ENCODE measurements at regions not wholly inside any gene's neighbourhood (a gene's known extent, or its start where the extent isn't known, plus 50 kb on each side); places are given as distances from the start of the nearest gene placed in this dataset.

DNA sequence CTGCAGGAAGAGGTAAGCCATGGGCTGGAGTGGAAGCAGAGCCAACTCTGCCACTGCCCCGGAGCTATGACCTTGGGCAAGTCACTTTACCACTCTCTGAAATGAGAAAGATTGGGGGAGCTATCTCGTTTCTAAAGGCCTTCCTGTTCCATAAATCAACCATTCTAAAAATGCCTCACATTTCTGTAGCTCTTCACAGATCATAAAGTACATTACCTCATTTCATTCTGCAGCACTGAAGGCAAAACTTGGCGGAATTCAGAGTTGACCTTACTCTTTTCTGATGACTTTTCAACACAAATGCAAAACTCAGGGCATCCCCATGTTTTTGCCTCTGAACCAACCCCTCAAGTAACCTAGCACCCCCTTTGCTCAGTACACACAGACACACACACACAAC lies 404.0 kb upstream of the NFIA start:
- TF ChIP-seq, protein P1, sequence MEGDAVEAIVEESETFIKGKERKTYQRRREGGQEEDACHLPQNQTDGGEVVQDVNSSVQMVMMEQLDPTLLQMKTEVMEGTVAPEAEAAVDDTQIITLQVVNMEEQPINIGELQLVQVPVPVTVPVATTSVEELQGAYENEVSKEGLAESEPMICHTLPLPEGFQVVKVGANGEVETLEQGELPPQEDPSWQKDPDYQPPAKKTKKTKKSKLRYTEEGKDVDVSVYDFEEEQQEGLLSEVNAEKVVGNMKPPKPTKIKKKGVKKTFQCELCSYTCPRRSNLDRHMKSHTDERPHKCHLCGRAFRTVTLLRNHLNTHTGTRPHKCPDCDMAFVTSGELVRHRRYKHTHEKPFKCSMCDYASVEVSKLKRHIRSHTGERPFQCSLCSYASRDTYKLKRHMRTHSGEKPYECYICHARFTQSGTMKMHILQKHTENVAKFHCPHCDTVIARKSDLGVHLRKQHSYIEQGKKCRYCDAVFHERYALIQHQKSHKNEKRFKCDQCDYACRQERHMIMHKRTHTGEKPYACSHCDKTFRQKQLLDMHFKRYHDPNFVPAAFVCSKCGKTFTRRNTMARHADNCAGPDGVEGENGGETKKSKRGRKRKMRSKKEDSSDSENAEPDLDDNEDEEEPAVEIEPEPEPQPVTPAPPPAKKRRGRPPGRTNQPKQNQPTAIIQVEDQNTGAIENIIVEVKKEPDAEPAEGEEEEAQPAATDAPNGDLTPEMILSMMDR (IDR thresholded peaks at IDR 0.05): no peak
- TF ChIP-seq POLR2A (IDR thresholded peaks at IDR 0.05) (no peak), POLR2AphosphoS5 (IDR thresholded peaks at IDR 0.05) (no peak)

Measured in breast epithelium (tissue), 3 donors.